A549 (cell line): ENCODE measurements at regions not wholly inside any gene's neighbourhood (a gene's known extent, or its start where the extent isn't known, plus 50 kb on each side); places are given as distances from the start of the nearest gene placed in this dataset.

ENCODE experiments used
- ATAC-seq, 2 experiments: fragments of 200-7000 bp in 1 of 2; fragments of >200 bp in 1 of 2; cut with Nextera tagmentation in 1 of 2; cut with Tn5 transposase in 1 of 2; 3 replicates each; pipeline versions ENCODE4 v1.8.0 to v1.9.1; 2018 to 2020; ENCODE audit warnings: mild to moderate bottlenecking in 1 of 2, moderate library complexity in 1 of 2
- CTCF ChIA-PET: fragments of 300-600 bp; sonication (Branson Sonifier 250); formaldehyde crosslinking; extraction: SDS; loops from one replicate; lab custom pipeline; 2021; ENCODE audit warnings: antibody characterized with exemption, inconsistent platforms; lab: Yijun Ruan, JAX
- POLR2A ChIA-PET: fragments of 350-600 bp; formaldehyde crosslinking; extraction: SDS; loops from one replicate; lab custom pipeline; 2021; ENCODE audit warnings: antibody characterized with exemption, inconsistent platforms; lab: Yijun Ruan, JAX
- DNase-seq, 2 experiments: peaks; one replicate each; pipeline versions ENCODE4 v3.0.0 to v3.0.0-alpha.2; 2011 to 2016; ENCODE audit warnings: low read depth in 1 of 2, low spot score in 1 of 2
- FAIRE-seq: peaks from 2 replicates; lab custom pipeline; 2011; peaks lifted over from hg19 to GRCh38; lab: Jason Lieb, UNC
- H3K27ac ChIP-seq, 2 experiments: fragments of >200 bp; sonication (Bioruptor Twin); formaldehyde crosslinking; 3 replicates each; pipeline ENCODE4 v1.5.1; 2016 to 2017
- H3K4me1 ChIP-seq: fragments of >200 bp; sonication (Bioruptor Twin); formaldehyde crosslinking; 3 replicates; pipeline ENCODE4 v1.6.1; 2016
- H3K4me2 ChIP-seq: fragments of >200 bp; sonication (Bioruptor Twin); formaldehyde crosslinking; 3 replicates; pipeline ENCODE4 v1.6.1; 2016
- H3K4me3 ChIP-seq: fragments of >200 bp; sonication (Bioruptor Twin); formaldehyde crosslinking; 3 replicates; pipeline ENCODE4 v1.5.1; 2016
- H3K9me3 ChIP-seq: fragments of >200 bp; sonication (Bioruptor Twin); formaldehyde crosslinking; 3 replicates; pipeline ENCODE4 v1.6.1; 2016
- CBX8 ChIP-seq: fragments of 200-600 bp; sonication (generic); IDR thresholded peaks from 2 replicates; pipeline ENCODE4 v1.6.1; 2016
- CEBPB ChIP-seq, 2 experiments: fragments of >200 bp in 1 of 2; sonication (Bioruptor Twin) in 1 of 2; formaldehyde crosslinking in 1 of 2; IDR thresholded peaks; 2 replicates each; pipeline ENCODE4 v1.6.1; 2012 to 2016
- CHD4 ChIP-seq: fragments of 200-600 bp; sonication (generic); IDR thresholded peaks from 2 replicates; pipeline ENCODE4 v1.6.1; 2016; ENCODE audit warnings: antibody characterized with exemption, mild to moderate bottlenecking, borderline replicate concordance
- CTCF ChIP-seq: fragments of >200 bp; sonication (Bioruptor Twin); formaldehyde crosslinking; IDR thresholded peaks from 3 replicates; pipeline ENCODE4 v1.5.1; 2016
- E2F6 ChIP-seq: IDR thresholded peaks from 2 replicates; pipeline ENCODE4 v1.6.1; 2012; ENCODE audit warnings: low read depth, borderline replicate concordance
- ELK1 ChIP-seq: fragments of 150-350 bp; IDR thresholded peaks from 2 replicates; pipeline ENCODE4 v1.6.1; 2014; ENCODE audit warnings: low read depth, mild to moderate bottlenecking, low read length
- ESRRA ChIP-seq: fragments of 150-350 bp; IDR thresholded peaks from 2 replicates; pipeline ENCODE4 v1.6.1; 2014; ENCODE audit warnings: mild to moderate bottlenecking, low read length, borderline replicate concordance
- FOXS1 ChIP-seq: fragments of 250-450 bp; sonication (Bioruptor Pico); IDR thresholded peaks from 2 replicates; pipeline ENCODE4 v1.5.0; 2020; ENCODE audit warnings: mild to moderate bottlenecking, moderate library complexity
- GATA3 ChIP-seq: IDR thresholded peaks from 2 replicates; pipeline ENCODE4 v1.6.1; 2012; ENCODE audit warnings: borderline replicate concordance
- HES2 ChIP-seq: fragments of >200 bp; sonication (Bioruptor Twin); formaldehyde crosslinking; IDR thresholded peaks from 2 replicates; pipeline ENCODE4 v1.6.1; 2016
- HOXA7 ChIP-seq: fragments of 250-450 bp; sonication (Bioruptor Pico); IDR thresholded peaks from 2 replicates; pipeline ENCODE4 v1.5.0; 2020; ENCODE audit warnings: mild to moderate bottlenecking, moderate library complexity
- HOXB13 ChIP-seq: fragments of 250-450 bp; sonication (Bioruptor Pico); IDR thresholded peaks from 2 replicates; pipeline ENCODE4 v1.5.0; 2020; ENCODE audit warnings: low read depth, mild to moderate bottlenecking, moderate library complexity
- HOXB5 ChIP-seq: fragments of 250-450 bp; sonication (Bioruptor Pico); IDR thresholded peaks from 2 replicates; pipeline ENCODE4 v1.5.0; 2020; ENCODE audit warnings: mild to moderate bottlenecking, moderate library complexity
- JUN ChIP-seq, 2 experiments: fragments of >200 bp; sonication (Bioruptor Twin); formaldehyde crosslinking; IDR thresholded peaks; 2 replicates in 1 of 2; 3 replicates in 1 of 2; pipeline ENCODE4 v1.6.1; 2016 to 2017
- KDM1A ChIP-seq: fragments of 200-600 bp; sonication (generic); IDR thresholded peaks from 2 replicates; pipeline ENCODE4 v1.6.1; 2016; ENCODE audit warnings: low read depth, mild to moderate bottlenecking
- MAZ ChIP-seq: fragments of 150-350 bp; IDR thresholded peaks from 2 replicates; pipeline ENCODE4 v1.6.1; 2014; ENCODE audit warnings: antibody characterized with exemption, low read depth, low read length, borderline replicate concordance
- NFE2L2 ChIP-seq: fragments of 150-350 bp; conservative IDR thresholded peaks from 2 replicates; pipeline ENCODE4 v1.6.1; 2014; ENCODE audit warnings: low read length
- NPAS2 ChIP-seq: fragments of 250-450 bp; sonication (Bioruptor Pico); IDR thresholded peaks from 2 replicates; pipeline ENCODE4 v1.8.0; 2022; ENCODE audit warnings: mild to moderate bottlenecking, moderate library complexity, borderline replicate concordance
- PBX3 ChIP-seq: IDR thresholded peaks from 2 replicates; pipeline ENCODE4 v1.6.1; 2012
- POLR2A ChIP-seq: IDR thresholded peaks from 2 replicates; pipeline ENCODE4 v1.6.1; 2012; ENCODE audit warnings: mild to moderate bottlenecking, low read length
- RCOR1 ChIP-seq: fragments of 150-350 bp; IDR thresholded peaks from 2 replicates; pipeline ENCODE4 v1.6.1; 2014; ENCODE audit warnings: antibody characterized with exemption, low read length, low read depth
- REST ChIP-seq: fragments of 200-600 bp; sonication (generic); IDR thresholded peaks from 2 replicates; pipeline ENCODE4 v1.6.1; 2016; ENCODE audit warnings: antibody characterized with exemption, mild to moderate bottlenecking, moderate library complexity
- TFCP2L1 ChIP-seq: fragments of 250-450 bp; sonication (Bioruptor Pico); IDR thresholded peaks from 2 replicates; pipeline ENCODE4 v1.5.0; 2021; ENCODE audit warnings: mild to moderate bottlenecking
- TP53 ChIP-seq: fragments of 250-450 bp; sonication (Bioruptor Pico); IDR thresholded peaks from 2 replicates; pipeline ENCODE4 v1.5.0; 2021; ENCODE audit warnings: mild to moderate bottlenecking, moderate library complexity
- USF2 ChIP-seq: fragments of 450-650 bp; IDR thresholded peaks from 2 replicates; pipeline ENCODE4 v1.6.1; 2014; ENCODE audit warnings: antibody characterized with exemption
- ZNF302 ChIP-seq: fragments of 250-450 bp; sonication (Bioruptor Pico); IDR thresholded peaks from 2 replicates; pipeline ENCODE4 v1.9.0; 2021; ENCODE audit warnings: inconsistent platforms, mild to moderate bottlenecking, moderate library complexity
- WGBS: methylation state at CpG from one replicate; pipeline ENCODE4 v1.1.6; 2017; ENCODE audit errors: missing lambda C conversion rate; 5-methylcytosine and 5-hydroxymethylcytosine counted together

- no peak for FAIRE-seq
- CTCF ChIA-PET, result no interaction called here
- Histone ChIP-seq H3K27ac (no peak overlapping the region), H3K4me1 (no peaks in the 10 kb centered on the region), H3K9me3 (no peaks in the 10 kb centered on the region), H3K4me2 (no peak overlapping the region), H3K4me3 (no peak overlapping the region)
- 2% methylated on average over 2 of the region's 2 CpGs for WGBS
- DNase-seq, result no peak
- no peak for TF ChIP-seq NFE2L2
- no peak for TF ChIP-seq REST
- TF ChIP-seq HES2, result no peak
- no peak for TF ChIP-seq KDM1A
- no peak for TF ChIP-seq USF2
- TF ChIP-seq GATA3, result no peak
- TF ChIP-seq CTCF, result no peak
- no peak for TF ChIP-seq HOXA7
- TF ChIP-seq PBX3, result no peak
- no peak for TF ChIP-seq TFCP2L1 (CRISPR knock-in tag)
- no peak for TF ChIP-seq FOXS1 (CRISPR knock-in tag)
- TF ChIP-seq HOXB13 (CRISPR knock-in tag), result no peak
- no peak for TF ChIP-seq JUN (IDR thresholded peaks at IDR 0.05)
- no peak for TF ChIP-seq CEBPB (IDR thresholded peaks at IDR 0.05)
- no peak for TF ChIP-seq MAZ
- TF ChIP-seq POLR2A, result no peak
- TF ChIP-seq HOXB5 (CRISPR knock-in tag), result no peak
- TF ChIP-seq TP53 (CRISPR knock-in tag), result no peak
- no peak for TF ChIP-seq CBX8
- TF ChIP-seq NPAS2 (CRISPR knock-in tag), result no peak
- no peak for ATAC-seq
- POLR2A ChIA-PET, result no interaction called here
Observed at GRCh38 chr2:2798337-2798736, 467.3 kb upstream of the MYT1L start.

GRCh38 chr2:2797797-2798196, 466.7 kb upstream of the MYT1L start:
- 9% methylated on average over 5 of the region's 5 CpGs for WGBS
- no peak for TF ChIP-seq RCOR1
- no peak for TF ChIP-seq ELK1
- no peak for TF ChIP-seq E2F6
- no peak for TF ChIP-seq CHD4
- TF ChIP-seq ESRRA, result no peak
- TF ChIP-seq CTCF, result no peak
- TF ChIP-seq PBX3, result no peak
- no peak for TF ChIP-seq ZNF302

More at GRCh38 chr2:2797797-2798196, 466.7 kb upstream of the MYT1L start:
- Histone ChIP-seq H3K4me3 (no peak overlapping the region), H3K9me3 (no peaks in the 10 kb centered on the region), H3K4me2 (no peak overlapping the region), H3K4me1 (no peaks in the 10 kb centered on the region), H3K27ac (no peak overlapping the region)
- ChIA-PET POLR2A (no interaction called here), CTCF (interaction anchor here (0.6 kb wide), 1 partner anchor 467 kb away, joined by 6 read pairs; the partner anchor contains the start of gene MYT1L)
- DNase-seq, result no peak
- ATAC-seq, result no peak
- no peak for FAIRE-seq
